OCI-LY3 (cell line): ENCODE measurements at regions not wholly inside any gene's neighbourhood (a gene's known extent, or its start where the extent isn't known, plus 50 kb on each side); places are given as distances from the start of the nearest gene placed in this dataset.

ENCODE experiments used
- H2AFZ ChIP-seq: fragments of 200-600, 300-600 bp; shearing (Covaris generic); 2 replicates; pipeline ENCODE4 v1.6.0; 2014; ENCODE audit warnings: antibody characterized with exemption, low read depth, low read length
- H3K27ac ChIP-seq: fragments of 200-600, 300-600 bp; sonication (generic); 2 replicates; pipeline ENCODE4 v1.5.1; 2014; ENCODE audit warnings: mild to moderate bottlenecking, low read length, moderate library complexity, mixed read lengths
- H3K27me3 ChIP-seq: fragments of 200-600, 300-600 bp; sonication (generic); 2 replicates; pipeline ENCODE4 v1.6.1; 2014; ENCODE audit warnings: low read depth, low read length, mixed read lengths
- H3K36me3 ChIP-seq: fragments of 200-600, 300-600 bp; sonication (generic); replicated peaks from 2 replicates; pipeline ENCODE3; 2014; ENCODE audit warnings: low read depth, low read length, mixed read lengths
- H3K4me1 ChIP-seq: fragments of 300-600, 200-600 bp; sonication (generic); 2 replicates; pipeline ENCODE4 v1.6.1; 2014; ENCODE audit warnings: low read length, mixed read lengths
- H3K4me2 ChIP-seq: fragments of 200-600, 300-600 bp; sonication (generic); 2 replicates; pipeline ENCODE4 v1.6.1; 2014; ENCODE audit warnings: low read length, mixed read lengths
- H3K4me3 ChIP-seq: fragments of 300-600, 200-600 bp; sonication (generic); 2 replicates; pipeline ENCODE4 v1.5.1; 2014; ENCODE audit warnings: antibody characterized with exemption, mild to moderate bottlenecking, low read length, moderate library complexity
- H3K79me2 ChIP-seq: fragments of 300-600, 200-600 bp; shearing (Covaris generic); 2 replicates; pipeline ENCODE4 v1.6.1; 2014; ENCODE audit warnings: mild to moderate bottlenecking, low read length, mixed read lengths
- H3K9ac ChIP-seq: fragments of 300-600, 200-600 bp; shearing (Covaris generic); 2 replicates; pipeline ENCODE4 v1.6.0; 2014; ENCODE audit warnings: mild to moderate bottlenecking, low read length, moderate library complexity
- H3K9me3 ChIP-seq: fragments of 200-600, 300-600 bp; shearing (Covaris generic); 2 replicates; pipeline ENCODE4 v1.6.1; 2014; ENCODE audit warnings: low read length, mixed read lengths; ENCODE audit not compliant: insufficient read depth
- H4K20me1 ChIP-seq: fragments of 200-600, 300-600 bp; sonication (generic); 2 replicates; pipeline ENCODE4 v1.6.1; 2016; ENCODE audit warnings: low read length, mixed read lengths; ENCODE audit not compliant: insufficient read depth
- CTCF ChIP-seq: fragments of 200-600, 300-600 bp; sonication (generic); IDR thresholded peaks from 2 replicates; pipeline ENCODE4 v1.5.1; 2014; ENCODE audit warnings: antibody characterized with exemption, low read length, low read depth
- EZH2phosphoT487 ChIP-seq: fragments of 200-600 bp; shearing (Covaris generic); IDR thresholded peaks from 2 replicates; pipeline ENCODE4 v1.6.1; 2018; ENCODE audit warnings: antibody characterized with exemption, mixed run types, low read depth

- TF ChIP-seq CTCF (no peak), EZH2phosphoT487 (no peak)
- no peak overlapping the region for H3K9ac ChIP-seq
- no peaks in the 10 kb centered on the region for H3K79me2 ChIP-seq
- no peak overlapping the region for H3K4me3 ChIP-seq
- H4K20me1 ChIP-seq: no peaks in the 10 kb centered on the region
- no peak overlapping the region for H2AFZ ChIP-seq
- H3K36me3 ChIP-seq: peaks cover 3% of the 10 kb centered on the region
- H3K9me3 ChIP-seq: no peaks in the 10 kb centered on the region
- no peaks in the 10 kb centered on the region for H3K4me1 ChIP-seq
- H3K27ac ChIP-seq: no peak overlapping the region
- no peak overlapping the region for H3K4me2 ChIP-seq
- H3K27me3 ChIP-seq: no peaks in the 10 kb centered on the region
Measured at GRCh38 chr10:107498983-107499382, 334.5 kb upstream of the SORCS1 start.

- no peaks in the 10 kb centered on the region for H4K20me1 ChIP-seq
- no peaks in the 10 kb centered on the region for H3K4me1 ChIP-seq
- H3K27me3 ChIP-seq: no peaks in the 10 kb centered on the region
- no peak overlapping the region for H3K27ac ChIP-seq
- H3K9me3 ChIP-seq: no peaks in the 10 kb centered on the region
- H3K9ac ChIP-seq: no peak overlapping the region
- peaks cover 3% of the 10 kb centered on the region for H3K36me3 ChIP-seq
- no peak for TF ChIP-seq EZH2phosphoT487
- TF ChIP-seq CTCF: no peak
- H2AFZ ChIP-seq: no peak overlapping the region
- no peak overlapping the region for H3K4me2 ChIP-seq
- H3K4me3 ChIP-seq: no peak overlapping the region
- H3K79me2 ChIP-seq: no peaks in the 10 kb centered on the region
Measured at GRCh38 chr10:107497024-107497423, 332.5 kb upstream of the SORCS1 start.

DNA sequence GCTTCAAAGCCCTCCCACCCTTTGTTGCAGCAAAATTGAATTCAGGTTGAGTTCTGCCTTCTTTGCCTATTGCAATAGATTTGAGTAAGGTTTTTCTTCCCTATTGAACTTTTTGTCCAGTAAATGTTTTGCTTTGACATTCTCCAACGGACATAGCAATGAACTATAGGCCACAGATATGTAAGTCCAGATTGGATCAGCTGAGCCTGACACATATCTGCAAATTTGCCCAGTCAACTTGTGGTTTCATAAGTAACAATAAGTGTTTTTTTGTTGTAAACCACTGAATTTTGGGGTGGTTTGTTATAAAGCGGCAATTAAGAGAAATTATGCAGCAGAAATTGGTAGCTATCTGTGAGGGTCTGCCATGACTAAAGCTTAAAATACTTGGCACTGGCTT is 332.1 kb upstream of the SORCS1 start:
- H2AFZ ChIP-seq: no peak overlapping the region
- H3K4me3 ChIP-seq: no peak overlapping the region
- H3K4me1 ChIP-seq: no peaks in the 10 kb centered on the region
- H3K9me3 ChIP-seq: no peaks in the 10 kb centered on the region
- TF ChIP-seq EZH2phosphoT487 (no peak), CTCF (no peak)
- no peak overlapping the region for H3K4me2 ChIP-seq
- H3K27me3 ChIP-seq: no peaks in the 10 kb centered on the region
- no peak overlapping the region for H3K27ac ChIP-seq
- H4K20me1 ChIP-seq: no peaks in the 10 kb centered on the region
- peaks cover under 1% of the 10 kb centered on the region for H3K36me3 ChIP-seq
- H3K79me2 ChIP-seq: no peaks in the 10 kb centered on the region
- H3K9ac ChIP-seq: no peak overlapping the region

DNA sequence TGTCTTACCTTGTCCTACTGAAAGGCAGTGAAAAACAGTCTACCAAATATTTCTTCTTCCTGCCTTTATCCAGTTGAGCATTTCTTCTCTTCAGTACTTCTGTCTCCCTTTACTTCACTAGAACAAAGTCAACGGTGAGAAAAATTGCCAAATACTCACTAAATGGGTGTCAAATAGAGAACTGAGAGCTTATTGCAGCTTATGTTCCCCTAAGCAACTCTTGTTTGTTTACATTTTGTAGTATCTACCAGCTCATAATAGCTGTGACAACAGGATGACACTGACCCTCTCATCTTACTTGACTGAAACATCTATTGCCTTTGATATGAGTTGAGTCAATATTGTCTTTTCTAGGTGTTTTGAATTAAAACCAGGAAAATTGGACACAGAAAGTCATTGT is 327.9 kb upstream of the SORCS1 start:
- no peaks in the 10 kb centered on the region for H3K27me3 ChIP-seq
- H3K4me1 ChIP-seq: no peaks in the 10 kb centered on the region
- H3K36me3 ChIP-seq: no peaks in the 10 kb centered on the region
- no peaks in the 10 kb centered on the region for H3K79me2 ChIP-seq
- no peak overlapping the region for H2AFZ ChIP-seq
- H3K9me3 ChIP-seq: no peaks in the 10 kb centered on the region
- H3K9ac ChIP-seq: no peak overlapping the region
- no peak overlapping the region for H3K4me2 ChIP-seq
- H3K27ac ChIP-seq: no peak overlapping the region
- no peak overlapping the region for H3K4me3 ChIP-seq
- TF ChIP-seq EZH2phosphoT487 (no peak), CTCF (no peak)
- no peaks in the 10 kb centered on the region for H4K20me1 ChIP-seq
